A172 (cell line): ENCODE measurements at regions not wholly inside any gene's neighbourhood (a gene's known extent, or its start where the extent isn't known, plus 50 kb on each side); places are given as distances from the start of the nearest gene placed in this dataset.
A peak's percentile ranks its signal among the peaks of the same experiment; 100 is the strongest.

Source experiments
- DNase-seq: peaks from one replicate; pipeline ENCODE4 v3.0.0-alpha.2; 2015; ENCODE audit warnings: low spot score

GRCh38 chr9:38228331-38229103, 159.5 kb upstream of the SHB start:
- DNase-seq, result no peak

GRCh38 chr9:38227656-38228055, 158.6 kb upstream of the SHB start:
- DNase-seq, result peak; percentile 5

GRCh38 chr9:38227061-38227540, 158.1 kb upstream of the SHB start:
- peak; percentile 97 for DNase-seq

GRCh38 chr9:38226491-38226951, 157.5 kb upstream of the SHB start:
- peak; percentile 47 for DNase-seq

- no peak for DNase-seq
Measured at GRCh38 chr9:38224941-38225340, 155.9 kb upstream of the SHB start.

GRCh38 chr9:38216572-38216971, 147.5 kb upstream of the SHB start:
- DNase-seq, result no peak

- no peak for DNase-seq
Measured at GRCh38 chr9:38215465-38215864, 146.4 kb upstream of the SHB start.

GRCh38 chr9:38214432-38214831, 145.4 kb upstream of the SHB start:
- no peak for DNase-seq

GRCh38 chr9:38213631-38214299, 144.7 kb upstream of the SHB start:
- no peak for DNase-seq

- DNase-seq, result no peak
Measured at GRCh38 chr9:38212016-38212415, 143.0 kb upstream of the SHB start.

- DNase-seq, result no peak
Measured at GRCh38 chr9:38211002-38211401, 142.0 kb upstream of the SHB start.

- peak; percentile 8 for DNase-seq
Measured at GRCh38 chr9:38208206-38208901, 139.3 kb upstream of the SHB start.

- no peak for DNase-seq
Measured at GRCh38 chr9:38207247-38207778, 138.3 kb upstream of the SHB start.

- peak; percentile 34 for DNase-seq
Measured at GRCh38 chr9:38205279-38205678, 136.3 kb upstream of the SHB start.

GRCh38 chr9:38202336-38202938, 133.4 kb upstream of the SHB start:
- DNase-seq, result no peak

GRCh38 chr9:38201844-38202243, 132.8 kb upstream of the SHB start:
- no peak for DNase-seq

GRCh38 chr9:38200431-38200830, 131.4 kb upstream of the SHB start:
- no peak for DNase-seq

GRCh38 chr9:38198140-38198539, 129.1 kb upstream of the SHB start:
- no peak for DNase-seq

GRCh38 chr9:38196714-38197113, 127.7 kb upstream of the SHB start:
- no peak for DNase-seq

- no peak for DNase-seq
Measured at GRCh38 chr9:38195737-38196161, 126.7 kb upstream of the SHB start.

GRCh38 chr9:38194870-38195269, 125.8 kb upstream of the SHB start:
- no peak for DNase-seq

- DNase-seq, result no peak
Measured at GRCh38 chr9:38192731-38193265, 123.8 kb upstream of the SHB start.
